HUES6 (cell line): ENCODE measurements at regions not wholly inside any gene's neighbourhood (a gene's known extent, or its start where the extent isn't known, plus 50 kb on each side); places are given as distances from the start of the nearest gene placed in this dataset.

Experiments
- H3K27ac ChIP-seq: 2 replicates; pipeline ENCODE4 v1.7.0; 2013; ENCODE audit warnings: low read depth, mild to moderate bottlenecking, low read length, inconsistent platforms
- H3K27me3 ChIP-seq: 2 replicates; pipeline ENCODE4 v1.6.1; 2013; ENCODE audit warnings: low read length; ENCODE audit not compliant: control insufficient read depth, insufficient read depth
- H3K36me3 ChIP-seq: 2 replicates; pipeline ENCODE4 v1.6.1; 2013; ENCODE audit warnings: low read length; ENCODE audit not compliant: control insufficient read depth, insufficient read depth
- H3K4me1 ChIP-seq: 2 replicates; pipeline ENCODE4 v1.6.1; 2013; ENCODE audit warnings: low read length; ENCODE audit not compliant: control insufficient read depth, insufficient read depth
- H3K4me3 ChIP-seq: 2 replicates; pipeline ENCODE4 v1.5.1; 2013; ENCODE audit warnings: low read depth, low read length
- H3K9ac ChIP-seq: one replicate; pipeline ENCODE4 v1.6.1; 2013; ENCODE audit warnings: mild to moderate bottlenecking, low read length
- H3K9me3 ChIP-seq: 2 replicates; pipeline ENCODE4 v1.6.1; 2013; ENCODE audit warnings: low read depth, low read length; ENCODE audit not compliant: control insufficient read depth, insufficient read depth

DNA sequence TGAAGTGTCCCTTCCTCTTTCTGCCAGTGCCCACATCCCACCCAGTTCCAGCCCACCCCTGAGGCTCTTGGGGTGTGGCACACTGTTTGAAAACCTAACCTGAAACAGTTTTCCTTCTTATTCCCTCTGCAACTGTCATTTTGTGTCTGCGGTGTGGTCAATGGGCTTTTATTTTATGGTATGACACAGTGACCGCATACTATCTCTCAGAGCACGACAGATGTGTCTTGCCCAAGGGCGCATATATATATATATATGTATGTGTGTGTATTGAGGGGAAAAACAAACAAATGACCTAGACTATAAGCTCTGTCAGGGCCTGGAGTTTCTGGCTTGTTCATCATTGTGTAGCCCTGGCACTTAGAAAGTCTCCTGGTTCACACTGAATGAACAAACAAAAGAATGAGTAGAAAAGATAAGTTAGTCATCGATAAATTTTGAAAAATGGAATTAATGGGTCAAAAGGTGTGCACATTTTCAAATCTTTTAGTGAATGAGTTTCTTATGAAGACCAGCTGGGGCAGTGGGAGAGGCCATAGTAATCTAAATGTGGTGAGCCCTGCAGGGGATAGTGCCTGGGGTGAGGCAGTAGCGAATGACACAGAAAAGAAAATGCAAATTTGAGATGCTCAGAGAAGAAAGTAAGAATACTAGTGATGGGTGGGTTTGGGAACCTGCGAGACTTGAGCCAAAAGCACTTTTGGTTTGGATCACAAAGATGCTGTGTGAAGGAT lies 198.4 kb downstream of the SNX10 start:
- Histone ChIP-seq H3K27ac (no peak overlapping the region), H3K27me3 (no peaks in the 10 kb centered on the region), H3K9me3 (no peaks in the 10 kb centered on the region), H3K9ac (no peak overlapping the region), H3K36me3 (no peaks in the 10 kb centered on the region), H3K4me3 (no peak overlapping the region), H3K4me1 (peaks cover 9% of the 10 kb centered on the region; the same call in 1 of the 2 replicates)

GRCh38 chr7:26490640-26491624 lies 199.3 kb downstream of the SNX10 start:
- no peak overlapping the region for H3K27ac ChIP-seq
- no peak overlapping the region for H3K4me3 ChIP-seq
- H3K9me3 ChIP-seq: no peaks in the 10 kb centered on the region
- H3K9ac ChIP-seq: no peak overlapping the region
- H3K36me3 ChIP-seq: no peaks in the 10 kb centered on the region
- peaks cover 9% of the 10 kb centered on the region; the same call in 1 of the 2 replicates for H3K4me1 ChIP-seq
- no peaks in the 10 kb centered on the region for H3K27me3 ChIP-seq

GRCh38 chr7:26492816-26493215 lies 201.2 kb downstream of the SNX10 start:
- Histone ChIP-seq H3K36me3 (no peaks in the 10 kb centered on the region), H3K4me3 (no peak overlapping the region), H3K27ac (no peak overlapping the region), H3K9me3 (no peaks in the 10 kb centered on the region), H3K27me3 (no peaks in the 10 kb centered on the region), H3K9ac (no peak overlapping the region), H3K4me1 (peaks cover 9% of the 10 kb centered on the region; the same call in 1 of the 2 replicates)

- Histone ChIP-seq H3K9ac (no peak overlapping the region), H3K36me3 (no peaks in the 10 kb centered on the region), H3K4me3 (no peak overlapping the region), H3K4me1 (peaks cover 9% of the 10 kb centered on the region; the same call in 1 of the 2 replicates), H3K9me3 (no peaks in the 10 kb centered on the region), H3K27me3 (no peaks in the 10 kb centered on the region), H3K27ac (no peak overlapping the region)
Observed at GRCh38 chr7:26493737-26494428, 202.2 kb downstream of the SNX10 start.

DNA sequence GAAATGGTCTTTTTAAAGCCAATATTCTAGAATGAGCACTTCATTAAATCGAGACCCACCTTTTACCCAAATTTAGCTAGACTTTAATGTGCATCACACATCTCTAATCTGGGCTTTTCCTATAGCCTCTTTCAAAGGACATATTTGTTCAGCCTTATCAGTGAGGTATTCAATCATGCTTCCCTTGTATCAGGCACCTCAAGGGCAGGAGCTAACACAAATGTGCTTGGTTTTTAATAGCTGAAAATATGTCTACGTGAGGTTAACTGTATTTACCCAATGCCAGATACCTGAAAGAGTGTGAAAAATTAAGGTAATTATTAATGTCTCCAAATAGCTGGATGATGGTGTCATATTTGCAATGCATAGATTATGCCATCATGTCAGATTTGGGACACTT lies 203.9 kb downstream of the SNX10 start:
- H3K9me3 ChIP-seq: no peaks in the 10 kb centered on the region

DNA sequence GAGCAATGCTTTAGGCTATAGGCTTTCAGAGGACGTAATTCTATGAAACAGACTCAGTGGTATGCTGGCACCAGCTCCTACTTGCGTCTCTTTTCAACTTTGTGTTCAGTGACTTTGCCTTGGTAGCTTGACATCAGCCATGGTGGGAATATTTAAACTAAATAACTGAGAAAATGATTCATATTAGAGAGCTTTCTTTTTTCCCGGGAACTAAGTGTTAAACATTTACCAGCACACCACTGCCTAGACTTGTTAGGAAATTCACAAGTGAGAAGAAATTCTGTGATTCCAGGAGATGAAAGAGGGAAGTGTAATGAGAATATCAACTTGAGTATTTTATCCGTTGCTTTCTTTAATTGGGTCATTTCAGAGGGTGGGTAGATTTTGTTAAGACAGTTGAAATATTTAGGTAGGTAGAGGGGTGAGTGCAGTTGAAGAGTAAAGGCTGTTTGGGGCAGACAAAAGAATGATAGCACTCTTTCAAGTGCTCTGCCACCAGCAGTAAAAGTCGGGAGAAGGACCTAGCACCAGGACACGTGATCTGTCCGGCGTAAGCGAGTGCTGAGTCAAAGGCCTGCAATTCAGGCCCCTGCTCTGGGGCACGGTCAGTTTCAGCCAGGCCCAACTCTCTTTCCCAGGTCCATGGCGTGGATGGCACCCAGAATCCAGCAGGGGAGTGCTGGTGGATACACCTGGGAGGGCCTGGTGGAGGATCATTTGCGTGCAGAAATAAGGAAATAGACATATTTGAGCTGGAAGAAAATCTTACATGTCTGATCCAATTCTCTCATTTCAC lies 206.3 kb downstream of the SNX10 start:
- Histone ChIP-seq H3K27ac (no peak overlapping the region), H3K9me3 (no peaks in the 10 kb centered on the region), H3K36me3 (no peaks in the 10 kb centered on the region), H3K27me3 (no peaks in the 10 kb centered on the region), H3K9ac (no peak overlapping the region), H3K4me3 (no peak overlapping the region), H3K4me1 (no peaks in the 10 kb centered on the region)

More for the DNA sequence above, 203.9 kb downstream of the SNX10 start:
- Histone ChIP-seq H3K27me3 (no peaks in the 10 kb centered on the region), H3K36me3 (no peaks in the 10 kb centered on the region), H3K4me1 (peaks cover 4% of the 10 kb centered on the region; the same call in 1 of the 2 replicates), H3K27ac (no peak overlapping the region), H3K4me3 (no peak overlapping the region), H3K9ac (no peak overlapping the region)

DNA sequence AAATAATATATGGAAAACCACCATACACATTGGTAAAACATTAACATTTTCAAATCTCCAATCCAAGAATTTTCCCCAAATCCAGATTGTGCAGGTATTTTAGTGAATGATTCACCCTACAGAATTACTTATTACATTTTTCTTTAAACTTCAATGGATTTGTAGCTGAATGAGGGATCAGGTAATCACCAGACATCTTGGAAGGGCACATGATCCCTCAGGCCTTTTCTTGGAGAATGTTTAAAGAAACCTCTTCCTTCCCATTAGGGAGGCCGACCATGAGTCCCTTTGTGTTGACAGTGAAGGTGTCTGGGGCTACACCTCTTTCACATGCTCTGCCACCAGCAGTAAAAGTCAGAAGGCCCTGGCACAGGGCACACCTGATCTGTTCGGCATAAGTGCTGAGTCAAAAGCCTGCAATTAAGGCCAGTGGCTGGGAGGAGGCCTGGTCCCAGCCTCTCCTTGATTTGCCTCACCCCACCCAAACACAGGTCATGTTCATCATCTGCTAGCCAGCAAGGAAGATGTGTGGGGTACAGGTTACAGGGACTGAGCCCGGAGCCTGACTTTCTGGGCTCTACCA lies 207.7 kb downstream of the SNX10 start:
- Histone ChIP-seq H3K9me3 (no peaks in the 10 kb centered on the region), H3K27ac (no peak overlapping the region), H3K9ac (no peak overlapping the region), H3K4me3 (no peak overlapping the region), H3K36me3 (no peaks in the 10 kb centered on the region), H3K4me1 (no peaks in the 10 kb centered on the region), H3K27me3 (no peaks in the 10 kb centered on the region)

GRCh38 chr7:26500749-26501352 lies 209.2 kb downstream of the SNX10 start:
- H3K4me1 ChIP-seq: no peaks in the 10 kb centered on the region
- H3K27me3 ChIP-seq: no peaks in the 10 kb centered on the region
- no peaks in the 10 kb centered on the region for H3K9me3 ChIP-seq
- no peak overlapping the region for H3K9ac ChIP-seq
- no peaks in the 10 kb centered on the region for H3K36me3 ChIP-seq
- H3K27ac ChIP-seq: no peak overlapping the region
- no peak overlapping the region for H3K4me3 ChIP-seq

DNA sequence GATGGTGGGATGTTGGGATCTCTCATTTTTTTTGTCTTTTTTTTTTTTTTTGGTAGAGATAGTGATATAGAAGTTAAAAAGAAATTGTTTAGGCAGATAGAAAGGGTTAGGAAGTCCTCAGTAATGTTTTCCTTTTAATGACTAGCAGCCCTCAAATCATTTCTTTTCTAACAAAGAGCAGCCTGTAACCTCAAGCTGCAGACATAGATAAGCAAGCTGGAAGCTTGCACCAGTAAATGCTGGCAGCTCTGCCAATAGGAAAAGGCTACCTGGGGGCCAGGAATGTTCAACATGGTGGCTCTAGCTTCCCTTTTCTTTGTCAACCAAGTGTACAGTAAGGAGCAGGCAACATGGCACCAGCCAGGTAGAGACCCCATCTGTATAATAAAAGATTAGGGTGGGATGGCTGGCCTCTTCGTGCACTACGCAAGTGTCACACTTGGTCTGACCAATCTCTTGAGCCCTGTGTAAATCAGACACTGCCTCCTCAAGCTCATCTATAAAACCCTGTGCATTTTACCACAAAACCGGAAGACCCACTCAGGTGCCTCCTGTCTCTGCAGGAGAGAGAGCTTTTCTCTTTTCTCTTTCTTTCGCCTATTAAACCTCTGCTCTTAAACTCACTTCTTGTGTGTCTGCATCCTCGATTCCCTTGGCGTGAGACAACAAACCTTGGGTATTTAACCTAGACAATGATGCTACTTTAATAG lies 212.9 kb downstream of the SNX10 start:
- no peaks in the 10 kb centered on the region for H3K36me3 ChIP-seq
- no peaks in the 10 kb centered on the region for H3K9me3 ChIP-seq
- no peak overlapping the region for H3K27ac ChIP-seq
- no peak overlapping the region for H3K4me3 ChIP-seq
- no peaks in the 10 kb centered on the region for H3K27me3 ChIP-seq
- H3K4me1 ChIP-seq: peaks cover 8% of the 10 kb centered on the region
- H3K9ac ChIP-seq: no peak overlapping the region
